GM12878 (cell line): ENCODE measurements at regions not wholly inside any gene's neighbourhood (a gene's known extent, or its start where the extent isn't known, plus 50 kb on each side); places are given as distances from the start of the nearest gene placed in this dataset.

Experiments
- CBX3 ChIP-seq: fragments of 200-600 bp; sonication (generic); IDR thresholded peaks from 2 replicates; pipeline ENCODE4 v1.6.1; 2016; ENCODE audit warnings: low read depth, borderline replicate concordance
- CHD1 ChIP-seq: IDR thresholded peaks from 2 replicates; pipeline ENCODE4 v1.6.1; 2012; ENCODE audit warnings: low read depth, low read length, improper control_type of control experiment
- CTCF ChIP-seq, 3 experiments: IDR thresholded peaks in 2 of 3; conservative IDR thresholded peaks in 1 of 3; 2 replicates each; pipeline ENCODE4 v1.5.1; 2011; ENCODE audit warnings: low read depth in 3 of 3, low read length in 3 of 3, mild to moderate bottlenecking in 3 of 3, control low read depth in 2 of 3, moderate library complexity in 2 of 3, inconsistent platforms in 1 of 3, mixed read lengths in 1 of 3; ENCODE audit not compliant: control insufficient read depth in 2 of 3, insufficient read depth in 1 of 3; ENCODE audit errors: extremely low read depth in 1 of 3
- HDAC2 ChIP-seq: fragments of 200-600 bp; sonication (generic); IDR thresholded peaks from 2 replicates; pipeline ENCODE4 v1.6.1; 2017
- MXI1 ChIP-seq: fragments of 150-350 bp; IDR thresholded peaks from 2 replicates; pipeline ENCODE4 v1.6.1; 2011; ENCODE audit warnings: low read depth, mild to moderate bottlenecking, inconsistent platforms, low read length, improper control_type of control experiment
- NRF1 ChIP-seq: conservative IDR thresholded peaks from 2 replicates; pipeline ENCODE4 v1.6.1; 2011; ENCODE audit warnings: mild to moderate bottlenecking, low read depth, low read length, improper control_type of control experiment
- POLR2A ChIP-seq: IDR thresholded peaks from 2 replicates; pipeline ENCODE4 v1.6.1; 2011; ENCODE audit warnings: low read depth, mild to moderate bottlenecking, low read length
- POLR2AphosphoS5 ChIP-seq: IDR thresholded peaks from 2 replicates; pipeline ENCODE4 v1.6.1; 2011; ENCODE audit warnings: mild to moderate bottlenecking, low read length, inconsistent platforms
- RELA ChIP-seq: fragments of 450-650 bp; IDR thresholded peaks from 2 replicates; pipeline ENCODE4 v1.8.0; 2014; ENCODE audit warnings: borderline replicate concordance; ENCODE audit not compliant: partially characterized antibody
- SUPT20H ChIP-seq: IDR thresholded peaks from 2 replicates; pipeline ENCODE4 v1.6.1; 2011; ENCODE audit warnings: low read depth, mild to moderate bottlenecking, low read length, moderate library complexity, borderline replicate concordance; ENCODE audit not compliant: control insufficient read depth
- USF1 ChIP-seq: IDR thresholded peaks from 2 replicates; pipeline ENCODE4 v1.6.1; 2011; ENCODE audit warnings: borderline replicate concordance, low read depth, mild to moderate bottlenecking, moderate library complexity, mixed read lengths, low read length; ENCODE audit not compliant: insufficient read depth; ENCODE audit errors: extremely low read length
- ZNF207 ChIP-seq: fragments of 450-650 bp; IDR thresholded peaks from 2 replicates; pipeline ENCODE4 v1.6.1; 2014; ENCODE audit warnings: antibody characterized with exemption, mild to moderate bottlenecking, borderline replicate concordance

- TF ChIP-seq ZNF207 (no peak), POLR2A (no peak), CTCF (IDR thresholded peaks at IDR 0.05 in 2 of 3, conservative IDR thresholded peaks at IDR 0.05 in 1 of 3; ENCODE audit: control insufficient read depth in 2 of 3, extremely low read depth in 1 of 3, insufficient read depth in 1 of 3, low read depth in 3 of 3, low read length in 3 of 3) (no peak), HDAC2 (no peak), CHD1 (no peak), POLR2AphosphoS5 (no peak), SUPT20H (no peak), NRF1 (no peak), RELA (no peak), CBX3 (no peak), MXI1 (no peak), USF1 (no peak)
Measured at GRCh38 chr3:30370681-30371271, 235.6 kb upstream of the TGFBR2 start.
